ENCODE measurements at regions not wholly inside any gene's neighbourhood (a gene's known extent, or its start where the extent isn't known, plus 50 kb on each side); places are given as distances from the start of the nearest gene placed in this dataset.

GRCh38 chr13:90492872-90493271 is 854.6 kb upstream of the MIR17HG start:
- no peak for TF ChIP-seq POLR2A (IDR thresholded peaks at IDR 0.05)
- TF ChIP-seq CTCF (IDR thresholded peaks at IDR 0.05) = no peak

Measured in sigmoid colon (tissue), 3 donors.